Fibroblast of lung (primary cell): ENCODE measurements at regions not wholly inside any gene's neighbourhood (a gene's known extent, or its start where the extent isn't known, plus 50 kb on each side); places are given as distances from the start of the nearest gene placed in this dataset.

Source experiments
- CTCF ChIP-seq, 2 donors: IDR thresholded peaks in 1 of 2; conservative IDR thresholded peaks in 1 of 2; 1 replicate in 1 of 2; 2 replicates in 1 of 2; pipeline ENCODE4 v1.5.1; 2011 to 2012; ENCODE audit warnings: low read length in 2 of 2, control low read depth in 1 of 2, inconsistent platforms in 1 of 2, low read depth in 1 of 2, mild to moderate bottlenecking in 1 of 2
- EZH2 ChIP-seq: IDR thresholded peaks from 2 replicates; pipeline ENCODE4 v1.5.1; 2012; ENCODE audit warnings: low read length, control low read depth, mild to moderate bottlenecking; ENCODE audit errors: missing control alignments

GRCh38 chr5:96014395-96014794, 52.7 kb upstream of the ELL2 start:
- TF ChIP-seq CTCF (conservative IDR thresholded peaks at IDR 0.05 in 1 of 2, IDR thresholded peaks at IDR 0.05 in 1 of 2; ENCODE audit: low read depth in 1 of 2, low read length in 2 of 2) (no peak), EZH2 (no peak)
